IPS-NIHi11 (cell line): ENCODE measurements at regions not wholly inside any gene's neighbourhood (a gene's known extent, or its start where the extent isn't known, plus 50 kb on each side); places are given as distances from the start of the nearest gene placed in this dataset.
A peak's percentile ranks its signal among the peaks of the same experiment; 100 is the strongest.

Experiments
- DNase-seq: peaks from one replicate; pipeline ENCODE4 v3.0.0; 2012; ENCODE audit warnings: mixed read lengths, low spot score

GRCh38 chr10:78320506-78320905 lies 286.8 kb downstream of the RPS24 start:
- DNase-seq = peak; percentile 4

- DNase-seq = peak; percentile 1
Measured at GRCh38 chr10:78321000-78321399, 287.3 kb downstream of the RPS24 start.

- DNase-seq = peak; percentile 1
Measured at GRCh38 chr10:78321500-78321899, 287.8 kb downstream of the RPS24 start.

- DNase-seq = no peak
Measured at GRCh38 chr10:78326372-78326771, 292.7 kb downstream of the RPS24 start.

GRCh38 chr10:78327778-78328591 lies 294.3 kb downstream of the RPS24 start:
- no peak for DNase-seq

GRCh38 chr10:78328592-78329404 lies 295.1 kb downstream of the RPS24 start:
- no peak for DNase-seq

- no peak for DNase-seq
Measured at GRCh38 chr10:78330884-78331283, 297.2 kb downstream of the RPS24 start.

- DNase-seq = no peak
Measured at GRCh38 chr10:78331391-78331922, 297.8 kb downstream of the RPS24 start.

- DNase-seq = no peak
Measured at GRCh38 chr10:78332012-78332411, 298.3 kb downstream of the RPS24 start.

GRCh38 chr10:78332657-78333056 lies 299.0 kb downstream of the RPS24 start:
- no peak for DNase-seq

GRCh38 chr10:78333362-78334143 lies 299.9 kb downstream of the RPS24 start:
- DNase-seq = no peak

- no peak for DNase-seq
Measured at GRCh38 chr10:78335371-78335690, 301.7 kb downstream of the RPS24 start.

- DNase-seq = no peak
Measured at GRCh38 chr10:78335691-78336401, 302.2 kb downstream of the RPS24 start.

GRCh38 chr10:78336402-78336791 lies 302.7 kb downstream of the RPS24 start:
- no peak for DNase-seq

GRCh38 chr10:78337016-78337415 lies 303.4 kb downstream of the RPS24 start:
- DNase-seq = no peak

GRCh38 chr10:78337646-78338391 lies 304.2 kb downstream of the RPS24 start:
- DNase-seq = no peak

- no peak for DNase-seq
Measured at GRCh38 chr10:78338717-78339116, 305.1 kb downstream of the RPS24 start.

- no peak for DNase-seq
Measured at GRCh38 chr10:78339251-78339650, 305.6 kb downstream of the RPS24 start.

- DNase-seq = no peak
Measured at GRCh38 chr10:78341953-78342614, 308.4 kb downstream of the RPS24 start.
